Stimulated activated CD8-positive, alpha-beta memory T cell treated with anti-CD3 and anti-CD28 coated beads, Interleukin-12 subunit alpha, Interleukin-12 subunit beta, amount 100 ng/mL, for 4 hours (primary cell): ENCODE measurements at regions not wholly inside any gene's neighbourhood (a gene's known extent, or its start where the extent isn't known, plus 50 kb on each side); places are given as distances from the start of the nearest gene placed in this dataset.
"Not testable (repeated sequence)": the region's sequence is repeated elsewhere in the genome, so short reads cannot be mapped to it uniquely, and the experiment has no call there.

Experiments
- DNase-seq: peaks from one replicate; pipeline ENCODE4 v3.0.0-alpha.2; 2020; ENCODE audit warnings: low read depth

- no peak for DNase-seq
Observed at GRCh38 chr9:135291165-135291564, 188.4 kb upstream of the PPP1R26 start.

DNA sequence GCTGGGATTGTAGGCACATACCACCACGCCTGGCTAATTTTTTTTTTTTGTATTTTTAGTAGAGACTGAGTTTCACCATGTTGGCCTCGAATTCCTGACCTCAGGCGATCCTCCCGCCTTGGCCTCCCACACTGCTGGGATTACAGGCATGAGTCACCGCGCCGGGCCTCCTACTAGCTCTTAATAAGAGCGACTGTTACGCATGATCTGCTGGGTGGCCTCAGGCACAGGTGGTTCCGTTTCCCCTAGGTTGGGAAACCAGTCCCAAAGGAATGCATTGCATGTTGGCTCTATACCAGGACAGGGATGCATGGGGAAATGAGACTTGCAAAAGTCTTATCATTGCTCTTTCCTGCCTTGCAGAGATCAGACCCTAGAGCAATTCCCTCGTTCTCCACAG, 184.7 kb upstream of the PPP1R26 start:
- DNase-seq, result no peak

- no peak for DNase-seq
Observed at GRCh38 chr9:135295551-135296300, 183.9 kb upstream of the PPP1R26 start.

DNA sequence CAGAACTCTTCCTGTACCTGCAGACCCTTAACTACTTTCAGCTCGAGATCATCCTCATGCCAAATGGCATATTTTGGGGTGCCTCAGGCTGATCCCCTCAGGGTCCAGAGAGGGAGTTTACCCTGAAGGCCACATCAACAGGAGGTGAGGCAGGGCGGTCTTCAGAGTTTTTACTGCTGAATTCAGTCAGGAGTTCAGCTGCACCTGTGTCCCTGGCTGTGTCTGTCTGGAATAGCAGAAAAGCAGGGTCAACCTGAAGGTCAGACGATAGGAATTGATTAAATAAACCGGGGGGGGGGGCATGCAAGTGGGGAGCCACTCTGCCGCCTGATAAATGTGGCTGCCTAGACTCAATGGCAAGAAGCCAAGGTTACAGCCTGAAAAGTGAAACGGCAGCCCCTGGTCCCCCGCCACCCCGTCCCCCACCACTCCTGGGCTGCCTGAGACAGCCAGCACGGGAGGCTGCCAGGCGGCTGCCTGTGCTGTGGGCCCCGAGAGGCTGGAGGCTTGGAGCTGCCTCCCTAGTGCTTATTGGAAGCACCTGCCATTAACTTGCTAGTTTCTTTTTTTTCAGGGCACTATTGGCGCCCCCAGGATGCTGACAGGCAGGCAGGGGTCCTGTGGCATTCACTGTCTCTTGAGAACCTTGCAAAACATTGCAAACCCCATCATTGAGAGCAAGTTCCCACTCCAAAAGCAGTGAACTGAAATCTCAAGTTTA, 182.7 kb upstream of the PPP1R26 start:
- no peak for DNase-seq

GRCh38 chr9:135297456-135298075, 182.0 kb upstream of the PPP1R26 start:
- DNase-seq, result no peak

DNA sequence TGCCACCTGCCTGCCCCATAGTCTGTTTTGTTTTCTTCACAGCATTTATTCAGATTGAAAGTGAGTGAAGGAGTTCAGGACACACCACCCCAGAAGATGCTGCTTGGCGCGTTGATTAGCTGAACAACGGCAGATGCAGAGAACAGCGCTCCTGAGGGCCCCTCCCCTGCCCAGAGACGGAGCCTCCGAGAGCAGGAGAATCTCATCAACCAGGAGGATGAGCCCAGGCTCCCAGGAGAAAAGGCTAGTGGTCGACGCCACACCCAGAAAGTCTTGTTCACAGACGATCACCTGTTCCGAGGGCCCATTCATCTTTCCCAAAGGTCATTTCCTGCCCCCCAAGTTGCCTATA, 180.4 kb upstream of the PPP1R26 start:
- no peak for DNase-seq

- no peak for DNase-seq
Observed at GRCh38 chr9:135299651-135300345, 179.8 kb upstream of the PPP1R26 start.

GRCh38 chr9:135300346-135301141, 179.0 kb upstream of the PPP1R26 start:
- no peak for DNase-seq

GRCh38 chr9:135301271-135302263, 178.0 kb upstream of the PPP1R26 start:
- no peak for DNase-seq

- no peak for DNase-seq
Observed at GRCh38 chr9:135302329-135303279, 177.0 kb upstream of the PPP1R26 start.

DNA sequence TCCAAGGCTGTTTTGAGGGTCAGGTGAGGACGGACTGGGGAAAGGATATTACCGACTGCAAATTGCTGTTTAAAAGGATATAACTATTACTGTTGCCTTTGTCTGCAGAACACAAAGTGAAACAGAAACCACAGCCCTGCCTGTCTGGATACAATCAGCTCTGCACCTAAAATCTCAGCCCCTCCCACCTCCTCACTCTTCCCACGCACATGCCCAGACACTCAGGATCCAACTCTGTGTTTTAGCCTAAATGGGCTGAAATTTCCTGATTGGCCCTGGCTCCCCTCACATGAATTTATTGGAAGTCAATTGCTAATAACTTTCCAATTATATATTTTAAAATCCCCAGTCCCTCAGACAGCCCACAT, 176.3 kb upstream of the PPP1R26 start:
- DNase-seq, result no peak

- no peak for DNase-seq
Observed at GRCh38 chr9:135303865-135304499, 175.6 kb upstream of the PPP1R26 start.

GRCh38 chr9:135304886-135305285, 174.7 kb upstream of the PPP1R26 start:
- DNase-seq, result no peak

- no peak for DNase-seq
Observed at GRCh38 chr9:135305546-135306180, 173.9 kb upstream of the PPP1R26 start.

DNA sequence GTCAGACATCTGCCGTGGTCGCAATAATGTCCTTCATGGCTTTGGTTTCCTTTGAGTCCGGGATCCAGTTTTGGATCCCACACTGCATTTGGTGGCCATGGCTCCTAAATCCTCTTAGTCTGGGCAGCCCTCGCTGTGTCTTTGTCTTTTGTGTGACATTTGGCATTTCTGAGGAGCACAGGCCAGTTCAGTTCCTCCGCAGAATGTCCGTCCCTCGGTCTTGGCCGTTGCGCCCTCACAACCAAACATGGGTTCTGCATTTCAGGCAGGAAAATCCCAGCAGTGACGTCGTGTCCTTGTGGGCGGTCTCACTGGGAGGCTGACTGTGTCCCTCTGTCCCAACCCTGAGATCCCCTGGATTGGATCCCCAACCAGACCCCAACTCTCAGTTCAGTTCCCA, 172.9 kb upstream of the PPP1R26 start:
- DNase-seq, result no peak

DNA sequence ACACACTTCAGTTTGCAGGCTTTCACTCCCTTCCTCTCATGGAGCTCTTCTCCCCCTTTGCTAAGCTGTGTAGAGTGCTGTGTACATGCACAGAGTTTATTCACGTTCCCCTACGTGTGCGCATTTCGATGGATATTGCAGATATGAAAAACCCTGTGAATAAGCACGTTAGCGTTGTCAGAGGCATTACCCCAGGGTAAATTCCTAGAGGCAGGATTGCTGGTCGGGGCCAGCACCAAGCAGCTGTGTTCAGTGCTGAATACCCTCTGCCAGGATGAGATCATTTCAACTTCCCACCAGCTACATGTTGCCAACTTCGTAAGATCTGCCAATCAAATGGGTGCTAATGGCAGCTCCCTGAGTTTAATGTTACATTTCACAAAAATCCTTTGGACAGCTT, 172.3 kb upstream of the PPP1R26 start:
- no peak for DNase-seq

DNA sequence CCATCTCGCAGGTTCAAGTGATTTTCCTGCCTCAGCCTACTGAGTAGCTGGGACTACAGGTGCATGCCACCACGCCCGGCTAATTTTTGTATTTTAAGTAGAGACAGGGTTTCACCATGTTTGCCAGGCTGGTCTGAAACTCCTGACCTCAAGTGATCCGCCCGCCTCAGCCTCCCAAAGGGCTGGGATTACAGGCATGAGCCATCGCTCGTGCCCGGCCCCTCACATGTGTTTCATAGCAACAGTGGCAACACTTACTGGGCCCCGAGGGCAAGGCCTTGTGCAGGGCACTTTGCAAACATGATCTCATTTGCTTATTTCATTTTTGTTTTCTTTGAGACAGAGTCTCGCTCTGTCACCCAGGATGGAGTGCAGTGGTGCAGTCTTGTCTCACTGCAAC, 171.7 kb upstream of the PPP1R26 start:
- not testable (repeated sequence) for DNase-seq
